Suprapubic skin (tissue), 4 donors: ENCODE measurements at regions not wholly inside any gene's neighbourhood (a gene's known extent, or its start where the extent isn't known, plus 50 kb on each side); places are given as distances from the start of the nearest gene placed in this dataset.
"Not testable (repeated sequence)": the region's sequence is repeated elsewhere in the genome, so short reads cannot be mapped to it uniquely, and the experiment has no call there.

Experiments used
- DNase-seq, 2 donors: peaks; one replicate each; pipeline ENCODE4 v3.0.0-alpha.2; 2019; ENCODE audit warnings: low spot score in 2 of 2
- H3K27ac ChIP-seq: fragments of 200-600 bp; sonication (generic); one replicate; pipeline ENCODE4 v1.5.1; 2019
- H3K27me3 ChIP-seq: fragments of 200-600 bp; sonication (generic); one replicate; pipeline ENCODE4 v1.5.1; 2019
- H3K36me3 ChIP-seq: fragments of 200-600 bp; sonication (generic); one replicate; pipeline ENCODE4 v1.5.1; 2019
- H3K4me1 ChIP-seq: fragments of 200-600 bp; sonication (generic); one replicate; pipeline ENCODE4 v1.5.1; 2019
- H3K4me3 ChIP-seq: fragments of 200-600 bp; sonication (generic); one replicate; pipeline ENCODE4 v1.5.1; 2019; ENCODE audit warnings: mild to moderate bottlenecking
- H3K9me3 ChIP-seq: fragments of 200-600 bp; sonication (generic); one replicate; pipeline ENCODE4 v1.5.1; 2019
- CTCF ChIP-seq, 2 donors: fragments of 200-600 bp in 1 of 2; fragments of 450-650 bp in 1 of 2; sonication (generic) in 1 of 2; IDR thresholded peaks; one replicate each; pipeline ENCODE4 v1.5.1; 2016 to 2019; ENCODE audit warnings: antibody characterized with exemption in 2 of 2, mild to moderate bottlenecking in 1 of 2, moderate library complexity in 1 of 2
- EP300 ChIP-seq: sonication (generic); formaldehyde crosslinking; IDR thresholded peaks from one replicate; pipeline ENCODE4 v1.6.1; 2017; ENCODE audit warnings: antibody characterized with exemption
- POLR2A ChIP-seq, 2 donors: fragments of 450-650 bp; IDR thresholded peaks; one replicate each; pipeline ENCODE4 v1.6.1; 2017; ENCODE audit warnings: antibody characterized with exemption in 2 of 2, mild to moderate bottlenecking in 2 of 2, moderate library complexity in 2 of 2
- POLR2AphosphoS5 ChIP-seq, 3 donors: sonication (generic); formaldehyde crosslinking; IDR thresholded peaks; one replicate each; pipeline ENCODE4 v1.6.1; 2017; ENCODE audit warnings: antibody characterized with exemption in 3 of 3
- whole genome bisulfite sequencing: methylation state at CpG from one replicate; pipeline ENCODE4 v1.1.5; 2018; 5-methylcytosine and 5-hydroxymethylcytosine counted together

- Histone ChIP-seq H3K4me3 (no peak overlapping the region), H3K4me1 (peaks cover 3% of the 10 kb centered on the region), H3K36me3 (no peaks in the 10 kb centered on the region), H3K9me3 (no peaks in the 10 kb centered on the region), H3K27ac (no peak overlapping the region), H3K27me3 (no peaks in the 10 kb centered on the region)
- TF ChIP-seq POLR2A (IDR thresholded peaks at IDR 0.05) (no peak), EP300 (no peak), CTCF (IDR thresholded peaks at IDR 0.05) (no peak), POLR2AphosphoS5 (IDR thresholded peaks at IDR 0.05) (no peak)
- no peak for DNase-seq
- 87% methylated on average over 9 of the region's 9 CpGs for WGBS
These were observed 68.6 kb upstream of the IPO5 start for GRCh38 chr13:97884707-97885468.

GRCh38 chr13:97885641-97886040 is 67.8 kb upstream of the IPO5 start:
- WGBS = 77% methylated on average over 2 of the region's 2 CpGs
- Histone ChIP-seq H3K9me3 (no peaks in the 10 kb centered on the region), H3K27ac (no peak overlapping the region), H3K36me3 (no peaks in the 10 kb centered on the region), H3K4me1 (no peaks in the 10 kb centered on the region), H3K27me3 (no peaks in the 10 kb centered on the region), H3K4me3 (no peak overlapping the region)
- no peak for TF ChIP-seq POLR2AphosphoS5 (IDR thresholded peaks at IDR 0.05)
- TF ChIP-seq EP300 = no peak
- TF ChIP-seq POLR2A (IDR thresholded peaks at IDR 0.05) = no peak
- TF ChIP-seq CTCF (IDR thresholded peaks at IDR 0.05) = no peak
- DNase-seq = no peak

- no peaks in the 10 kb centered on the region for H3K27me3 ChIP-seq
These were observed 63.7 kb upstream of the IPO5 start for GRCh38 chr13:97889803-97890202.

GRCh38 chr13:97890573-97890972 is 62.9 kb upstream of the IPO5 start:
- 87% methylated on average over 5 of the region's 5 CpGs for WGBS
- Histone ChIP-seq H3K27me3 (no peaks in the 10 kb centered on the region), H3K9me3 (no peaks in the 10 kb centered on the region), H3K4me3 (no peak overlapping the region), H3K36me3 (no peaks in the 10 kb centered on the region), H3K4me1 (no peaks in the 10 kb centered on the region), H3K27ac (no peak overlapping the region)
- no peak for DNase-seq
- TF ChIP-seq EP300 (no peak), CTCF (IDR thresholded peaks at IDR 0.05) (no peak), POLR2A (IDR thresholded peaks at IDR 0.05) (no peak), POLR2AphosphoS5 (IDR thresholded peaks at IDR 0.05) (no peak)

More at GRCh38 chr13:97889803-97890202, 63.7 kb upstream of the IPO5 start:
- no peak for DNase-seq
- H3K4me3 ChIP-seq = no peak overlapping the region
- no peaks in the 10 kb centered on the region for H3K36me3 ChIP-seq
- H3K9me3 ChIP-seq = no peaks in the 10 kb centered on the region
- H3K4me1 ChIP-seq = no peaks in the 10 kb centered on the region
- WGBS = 52% methylated on average over 1 of the region's 1 CpG
- TF ChIP-seq CTCF (IDR thresholded peaks at IDR 0.05) (no peak), POLR2AphosphoS5 (IDR thresholded peaks at IDR 0.05) (peak in 1 of 3 donors; percentile 18)
- H3K27ac ChIP-seq = no peak overlapping the region

GRCh38 chr13:97891964-97892363 is 61.5 kb upstream of the IPO5 start:
- not testable (repeated sequence) for H3K36me3 ChIP-seq, H3K9me3 ChIP-seq, H3K4me3 ChIP-seq, H3K4me1 ChIP-seq, H3K27me3 ChIP-seq, H3K27ac ChIP-seq
- peak in 1 of 2 donors; percentile 69 for DNase-seq
- 48% methylated on average over 8 of the region's 8 CpGs for WGBS

- 84% methylated on average over 3 of the region's 3 CpGs for WGBS
- Histone ChIP-seq H3K4me1 (no peaks in the 10 kb centered on the region), H3K27me3 (no peaks in the 10 kb centered on the region), H3K9me3 (no peaks in the 10 kb centered on the region), H3K36me3 (no peaks in the 10 kb centered on the region), H3K4me3 (no peak overlapping the region), H3K27ac (no peak overlapping the region)
- DNase-seq = no peak
- TF ChIP-seq POLR2AphosphoS5 (IDR thresholded peaks at IDR 0.05) (no peak), EP300 (no peak), CTCF (IDR thresholded peaks at IDR 0.05) (no peak), POLR2A (IDR thresholded peaks at IDR 0.05) (no peak)
These were observed 60.8 kb upstream of the IPO5 start for GRCh38 chr13:97892717-97893116.
